Fibroblast of skin of left quadriceps (primary cell): ENCODE measurements at regions not wholly inside any gene's neighbourhood (a gene's known extent, or its start where the extent isn't known, plus 50 kb on each side); places are given as distances from the start of the nearest gene placed in this dataset.
"Not testable (repeated sequence)": the region's sequence is repeated elsewhere in the genome, so short reads cannot be mapped to it uniquely, and the experiment has no call there.

ENCODE experiments used
- DNase-seq, 2 experiments: peaks; one replicate each; pipeline ENCODE4 v3.0.0-alpha.2; 2013; ENCODE audit warnings: low read depth in 2 of 2

GRCh38 chr2:116769514-116769913 is 1045.0 kb upstream of the DDX18 start:
- DNase-seq, result no peak

- DNase-seq, result no peak
These were observed 1037.9 kb upstream of the DDX18 start for GRCh38 chr2:116776556-116776955.

GRCh38 chr2:116787848-116788247 is 1026.6 kb upstream of the DDX18 start:
- no peak for DNase-seq

- no peak for DNase-seq
These were observed 1011.8 kb upstream of the DDX18 start for GRCh38 chr2:116802671-116803070.

- no peak for DNase-seq
These were observed 1009.6 kb upstream of the DDX18 start for GRCh38 chr2:116804901-116805300.

GRCh38 chr2:116806505-116806904 is 1008.0 kb upstream of the DDX18 start:
- DNase-seq, result not testable (repeated sequence)

- DNase-seq, result no peak
These were observed 1005.4 kb upstream of the DDX18 start for GRCh38 chr2:116809109-116809508.

- no peak for DNase-seq
These were observed 1004.4 kb upstream of the DDX18 start for GRCh38 chr2:116810071-116810470.

- peak in 1 of 2 experiments; percentile 5 for DNase-seq
These were observed 1003.8 kb upstream of the DDX18 start for GRCh38 chr2:116810645-116811044.

- no peak for DNase-seq
These were observed 995.1 kb upstream of the DDX18 start for GRCh38 chr2:116819355-116819754.

GRCh38 chr2:116820986-116821385 is 993.5 kb upstream of the DDX18 start:
- no peak for DNase-seq

- DNase-seq, result not testable (repeated sequence)
These were observed 984.9 kb upstream of the DDX18 start for GRCh38 chr2:116829543-116829942.

- DNase-seq, result no peak
These were observed 982.3 kb upstream of the DDX18 start for GRCh38 chr2:116832148-116832547.

- DNase-seq, result no peak
These were observed 981.4 kb upstream of the DDX18 start for GRCh38 chr2:116833052-116833451.

- DNase-seq, result no peak
These were observed 972.3 kb upstream of the DDX18 start for GRCh38 chr2:116842164-116842563.

GRCh38 chr2:116859708-116860107 is 954.8 kb upstream of the DDX18 start:
- no peak for DNase-seq

- DNase-seq, result no peak
These were observed 940.5 kb upstream of the DDX18 start for GRCh38 chr2:116874021-116874420.

- no peak for DNase-seq
These were observed 937.2 kb upstream of the DDX18 start for GRCh38 chr2:116877274-116877673.

- DNase-seq, result no peak
These were observed 936.5 kb upstream of the DDX18 start for GRCh38 chr2:116877944-116878343.

GRCh38 chr2:116879650-116880160 is 934.8 kb upstream of the DDX18 start:
- no peak for DNase-seq

GRCh38 chr2:116891191-116891590 is 923.3 kb upstream of the DDX18 start:
- DNase-seq, result no peak

GRCh38 chr2:116911540-116911939 is 903.0 kb upstream of the DDX18 start:
- no peak for DNase-seq

- no peak for DNase-seq
These were observed 898.8 kb upstream of the DDX18 start for GRCh38 chr2:116915673-116916072.

- no peak for DNase-seq
These were observed 897.3 kb upstream of the DDX18 start for GRCh38 chr2:116917196-116917595.
